PFSK-1 (cell line): ENCODE measurements at regions not wholly inside any gene's neighbourhood (a gene's known extent, or its start where the extent isn't known, plus 50 kb on each side); places are given as distances from the start of the nearest gene placed in this dataset.

Source experiments
- FOXP2 ChIP-seq: optimal IDR thresholded peaks from 2 replicates; pipeline ENCODE3; 2011; ENCODE audit warnings: borderline replicate concordance, control low read depth, inconsistent platforms; ENCODE audit not compliant: insufficient read depth; ENCODE audit errors: extremely low read length, extremely low read depth
- POLR2AphosphoS5 ChIP-seq: IDR thresholded peaks from 2 replicates; pipeline ENCODE4 v1.6.1; 2012; ENCODE audit warnings: low read depth, mild to moderate bottlenecking, control low read depth, low read length, moderate library complexity
- SIN3A ChIP-seq: IDR thresholded peaks from 2 replicates; pipeline ENCODE4 v1.6.1; 2012; ENCODE audit warnings: mild to moderate bottlenecking, low read length, moderate library complexity, borderline replicate concordance; ENCODE audit not compliant: insufficient read depth
- TAF1 ChIP-seq: IDR thresholded peaks from 2 replicates; pipeline ENCODE4 v1.6.1; 2012; ENCODE audit warnings: low read length, control low read depth, borderline replicate concordance; ENCODE audit not compliant: insufficient read depth
- TF ChIP-seq, protein P1 (sequence below), 2 experiments: IDR thresholded peaks; 2 replicates each; pipeline versions ENCODE4 v1.6.1 to v1.8.0; 2011 to 2012; ENCODE audit warnings: low read depth in 2 of 2, low read length in 2 of 2, control low read depth in 1 of 2, inconsistent platforms in 1 of 2, mild to moderate bottlenecking in 1 of 2, moderate library complexity in 1 of 2; ENCODE audit not compliant: insufficient read depth in 1 of 2

DNA sequence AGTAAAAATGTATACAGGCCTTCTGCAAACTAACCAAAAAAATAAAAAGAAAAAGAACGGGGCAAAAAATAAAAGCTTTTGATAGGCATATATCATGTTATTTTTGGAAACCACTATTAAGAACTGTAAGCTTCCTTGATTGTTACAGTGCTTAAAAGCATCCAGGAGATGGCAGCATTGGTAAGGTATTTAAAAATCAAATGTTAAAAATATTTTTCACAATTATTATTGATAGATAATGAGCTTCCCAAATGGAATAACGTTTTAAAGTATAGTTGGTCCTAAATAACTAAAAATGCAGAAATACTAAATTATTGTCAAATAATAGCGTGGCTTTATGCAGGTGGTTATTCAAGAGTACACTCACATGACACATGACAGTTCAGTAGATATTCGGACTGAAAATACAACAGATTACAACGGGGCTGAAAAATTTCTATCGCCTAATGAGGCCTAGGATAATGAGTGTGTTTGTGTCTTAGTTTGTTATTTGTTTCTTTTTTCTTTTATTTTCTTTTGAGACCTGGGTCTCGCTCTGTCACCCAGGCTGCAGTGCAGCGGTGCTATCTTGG lies 127.2 kb upstream of the ATF7IP start:
- TF ChIP-seq SIN3A (no peak), FOXP2 (no peak), POLR2AphosphoS5 (no peak), TAF1 (no peak)
- TF ChIP-seq, protein P1, sequence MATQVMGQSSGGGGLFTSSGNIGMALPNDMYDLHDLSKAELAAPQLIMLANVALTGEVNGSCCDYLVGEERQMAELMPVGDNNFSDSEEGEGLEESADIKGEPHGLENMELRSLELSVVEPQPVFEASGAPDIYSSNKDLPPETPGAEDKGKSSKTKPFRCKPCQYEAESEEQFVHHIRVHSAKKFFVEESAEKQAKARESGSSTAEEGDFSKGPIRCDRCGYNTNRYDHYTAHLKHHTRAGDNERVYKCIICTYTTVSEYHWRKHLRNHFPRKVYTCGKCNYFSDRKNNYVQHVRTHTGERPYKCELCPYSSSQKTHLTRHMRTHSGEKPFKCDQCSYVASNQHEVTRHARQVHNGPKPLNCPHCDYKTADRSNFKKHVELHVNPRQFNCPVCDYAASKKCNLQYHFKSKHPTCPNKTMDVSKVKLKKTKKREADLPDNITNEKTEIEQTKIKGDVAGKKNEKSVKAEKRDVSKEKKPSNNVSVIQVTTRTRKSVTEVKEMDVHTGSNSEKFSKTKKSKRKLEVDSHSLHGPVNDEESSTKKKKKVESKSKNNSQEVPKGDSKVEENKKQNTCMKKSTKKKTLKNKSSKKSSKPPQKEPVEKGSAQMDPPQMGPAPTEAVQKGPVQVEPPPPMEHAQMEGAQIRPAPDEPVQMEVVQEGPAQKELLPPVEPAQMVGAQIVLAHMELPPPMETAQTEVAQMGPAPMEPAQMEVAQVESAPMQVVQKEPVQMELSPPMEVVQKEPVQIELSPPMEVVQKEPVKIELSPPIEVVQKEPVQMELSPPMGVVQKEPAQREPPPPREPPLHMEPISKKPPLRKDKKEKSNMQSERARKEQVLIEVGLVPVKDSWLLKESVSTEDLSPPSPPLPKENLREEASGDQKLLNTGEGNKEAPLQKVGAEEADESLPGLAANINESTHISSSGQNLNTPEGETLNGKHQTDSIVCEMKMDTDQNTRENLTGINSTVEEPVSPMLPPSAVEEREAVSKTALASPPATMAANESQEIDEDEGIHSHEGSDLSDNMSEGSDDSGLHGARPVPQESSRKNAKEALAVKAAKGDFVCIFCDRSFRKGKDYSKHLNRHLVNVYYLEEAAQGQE (IDR thresholded peaks at IDR 0.05; ENCODE audit: insufficient read depth in 1 of 2, low read depth in 2 of 2, low read length in 2 of 2), result no peak

DNA sequence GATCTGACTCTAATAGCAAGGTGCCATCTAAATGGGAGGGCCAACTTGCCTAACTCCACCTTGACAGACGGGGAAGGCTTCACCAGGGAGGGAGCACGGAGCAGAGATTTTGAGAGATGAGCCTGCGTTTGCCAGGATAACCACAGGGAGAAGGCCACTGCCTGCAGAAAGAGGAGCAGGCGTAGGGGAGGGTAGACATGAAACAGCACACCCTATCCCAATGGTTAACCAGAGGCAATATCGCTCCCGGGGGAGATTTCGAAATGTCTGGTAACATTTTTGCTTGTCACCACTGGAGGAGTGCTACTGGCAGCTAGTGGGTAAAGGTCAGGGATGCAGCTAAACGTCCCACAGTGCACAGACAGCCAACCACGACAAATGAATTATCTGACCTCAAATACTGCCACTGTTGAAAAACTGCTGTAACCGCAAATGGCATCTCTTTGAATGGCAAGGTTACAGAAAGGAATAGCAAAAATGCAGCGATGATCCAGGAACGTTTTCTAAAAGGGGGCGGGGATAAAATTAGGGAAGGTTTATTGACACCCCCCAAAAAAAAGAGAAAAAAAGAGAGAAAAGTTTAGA lies 126.0 kb upstream of the ATF7IP start:
- TF ChIP-seq FOXP2 (no peak), SIN3A (no peak), TAF1 (no peak), POLR2AphosphoS5 (no peak)
- TF ChIP-seq, protein P1 (IDR thresholded peaks at IDR 0.05; ENCODE audit: insufficient read depth in 1 of 2, low read depth in 2 of 2, low read length in 2 of 2), result no peak

DNA sequence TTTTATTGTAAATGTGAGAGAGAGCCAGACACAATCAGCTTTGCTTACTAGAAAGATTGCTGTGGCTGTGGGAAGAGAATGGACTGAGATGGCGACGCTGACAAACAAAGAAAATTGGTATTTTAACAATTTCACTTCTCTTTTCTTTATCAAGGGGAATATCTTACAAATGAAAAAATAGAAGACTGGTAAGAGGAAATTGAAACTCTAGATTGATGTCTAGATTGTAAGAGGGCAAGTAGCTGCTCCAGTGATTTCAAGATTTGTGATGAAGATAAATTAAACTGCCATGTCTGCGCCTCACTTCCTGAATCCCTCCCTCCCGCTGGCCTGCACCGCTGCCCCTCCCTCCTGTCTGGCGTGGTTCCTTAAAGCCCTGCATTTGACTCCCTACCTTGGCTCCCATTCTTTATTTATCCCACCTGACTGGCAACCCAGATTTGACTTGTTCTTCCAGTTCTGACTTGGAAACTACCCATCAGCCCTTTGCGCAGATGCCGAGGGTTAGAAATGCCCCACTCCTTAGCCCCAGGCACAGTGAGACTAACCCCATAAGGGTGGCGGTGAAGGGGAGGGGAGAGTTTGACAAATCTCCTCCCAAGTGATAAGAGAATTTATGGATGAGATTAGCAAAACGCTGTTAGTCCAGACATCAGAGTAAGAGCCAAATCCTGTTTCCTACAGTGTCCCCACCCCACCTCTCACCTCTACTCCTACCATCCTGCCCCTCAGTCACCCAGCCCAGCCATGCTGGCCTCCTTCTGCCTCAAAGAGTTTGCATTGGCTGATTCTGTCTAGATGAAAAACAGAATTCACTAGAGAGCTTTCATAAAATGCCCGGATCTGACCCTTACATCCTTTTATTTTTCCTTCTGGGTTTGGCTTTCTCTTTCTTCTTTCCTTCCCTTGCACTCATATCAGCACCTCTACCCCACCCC lies 125.3 kb upstream of the ATF7IP start:
- TF ChIP-seq, protein P1 (IDR thresholded peaks at IDR 0.05; ENCODE audit: insufficient read depth in 1 of 2, low read depth in 2 of 2, low read length in 2 of 2), result no peak
- no peak for TF ChIP-seq FOXP2
- no peak for TF ChIP-seq POLR2AphosphoS5
- TF ChIP-seq TAF1, result no peak
- no peak for TF ChIP-seq SIN3A

DNA sequence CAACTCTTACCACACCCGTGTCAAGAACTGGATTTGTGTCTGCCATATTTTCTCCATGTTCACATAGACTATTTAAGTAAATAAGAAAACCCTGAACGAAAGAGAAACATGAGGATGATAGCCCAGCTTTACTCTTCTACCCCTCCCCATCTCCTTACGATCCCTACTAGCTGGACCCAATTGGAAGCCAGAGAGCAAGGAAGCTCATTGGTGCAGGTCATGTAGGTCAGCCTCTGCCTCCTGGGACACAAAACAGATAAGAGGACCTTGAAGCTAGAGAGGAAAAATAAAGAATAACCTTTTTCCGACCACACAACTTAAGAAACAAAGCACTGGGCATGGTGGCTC lies 124.6 kb upstream of the ATF7IP start:
- TF ChIP-seq, protein P1 (IDR thresholded peaks at IDR 0.05; ENCODE audit: insufficient read depth in 1 of 2, low read depth in 2 of 2, low read length in 2 of 2), result no peak
- TF ChIP-seq SIN3A, result no peak
- TF ChIP-seq FOXP2, result no peak
- TF ChIP-seq TAF1, result no peak
- no peak for TF ChIP-seq POLR2AphosphoS5
